ENCODE measurements at regions not wholly inside any gene's neighbourhood (a gene's known extent, or its start where the extent isn't known, plus 50 kb on each side); places are given as distances from the start of the nearest gene placed in this dataset.

GRCh38 chr2:31711737-31712136 is 131.0 kb upstream of the SRD5A2 start:
- H3K36me3 ChIP-seq (ENCODE audit: insufficient read depth, low read length), result no peaks in the 10 kb centered on the region
- H3K4me1 ChIP-seq (ENCODE audit: insufficient read depth, low read length), result no peaks in the 10 kb centered on the region
- CTCF ChIA-PET, result no interaction called here

GRCh38 chr2:31710121-31710520 is 129.4 kb upstream of the SRD5A2 start:
- Mint-ChIP-seq H3K27ac (no peak overlapping the region), H3K4me1 (ENCODE audit: low read depth) (no peaks in the 10 kb centered on the region), H3K9me3 (peaks cover 4% of the 10 kb centered on the region), H3K27me3 (peaks cover 8% of the 10 kb centered on the region), H3K4me3 (no peak overlapping the region), H3K36me3 (ENCODE audit: low read depth) (no peaks in the 10 kb centered on the region)
- Histone ChIP-seq H3K27ac (ENCODE audit: low read depth in 1 of 2, low read length in 2 of 2) (no peak overlapping the region), H3K36me3 (ENCODE audit: insufficient read depth, low read length) (no peaks in the 10 kb centered on the region), H3K4me1 (ENCODE audit: insufficient read depth, low read length) (no peaks in the 10 kb centered on the region), H3K4me3 (ENCODE audit: low read length) (no peak overlapping the region), H3K27me3 (ENCODE audit: control insufficient read depth in 1 of 2, insufficient read depth in 2 of 2, low read length in 2 of 2) (peaks cover 0 to 5% of the 10 kb centered on the region in 2 experiments), H3K9me3 (ENCODE audit: control insufficient read depth in 1 of 2, insufficient read depth in 1 of 2, low read length in 2 of 2) (peaks cover 0 to 13% of the 10 kb centered on the region in 2 experiments)
- intact Hi-C loops (cut with DNase I, micrococcal nuclease), result no loop called here
- TF ChIP-seq, protein P1, sequence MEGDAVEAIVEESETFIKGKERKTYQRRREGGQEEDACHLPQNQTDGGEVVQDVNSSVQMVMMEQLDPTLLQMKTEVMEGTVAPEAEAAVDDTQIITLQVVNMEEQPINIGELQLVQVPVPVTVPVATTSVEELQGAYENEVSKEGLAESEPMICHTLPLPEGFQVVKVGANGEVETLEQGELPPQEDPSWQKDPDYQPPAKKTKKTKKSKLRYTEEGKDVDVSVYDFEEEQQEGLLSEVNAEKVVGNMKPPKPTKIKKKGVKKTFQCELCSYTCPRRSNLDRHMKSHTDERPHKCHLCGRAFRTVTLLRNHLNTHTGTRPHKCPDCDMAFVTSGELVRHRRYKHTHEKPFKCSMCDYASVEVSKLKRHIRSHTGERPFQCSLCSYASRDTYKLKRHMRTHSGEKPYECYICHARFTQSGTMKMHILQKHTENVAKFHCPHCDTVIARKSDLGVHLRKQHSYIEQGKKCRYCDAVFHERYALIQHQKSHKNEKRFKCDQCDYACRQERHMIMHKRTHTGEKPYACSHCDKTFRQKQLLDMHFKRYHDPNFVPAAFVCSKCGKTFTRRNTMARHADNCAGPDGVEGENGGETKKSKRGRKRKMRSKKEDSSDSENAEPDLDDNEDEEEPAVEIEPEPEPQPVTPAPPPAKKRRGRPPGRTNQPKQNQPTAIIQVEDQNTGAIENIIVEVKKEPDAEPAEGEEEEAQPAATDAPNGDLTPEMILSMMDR (IDR thresholded peaks at IDR 0.05), result no peak
- DNase-seq, result no peak
- CTCF ChIA-PET, result no interaction called here
- ATAC-seq (ENCODE audit: poor library complexity), result no peak
- POLR2A ChIA-PET, result no interaction called here

More at GRCh38 chr2:31711737-31712136, 131.0 kb upstream of the SRD5A2 start:
- Mint-ChIP-seq H3K27me3 (peaks cover 3% of the 10 kb centered on the region), H3K27ac (no peak overlapping the region), H3K9me3 (peaks cover 5% of the 10 kb centered on the region), H3K4me1 (ENCODE audit: low read depth) (no peaks in the 10 kb centered on the region), H3K36me3 (ENCODE audit: low read depth) (no peaks in the 10 kb centered on the region), H3K4me3 (no peak overlapping the region)
- Histone ChIP-seq H3K9me3 (ENCODE audit: control insufficient read depth in 1 of 2, insufficient read depth in 1 of 2, low read length in 2 of 2) (peaks cover 0 to 13% of the 10 kb centered on the region in 2 experiments), H3K27ac (ENCODE audit: low read depth in 1 of 2, low read length in 2 of 2) (no peak overlapping the region), H3K27me3 (ENCODE audit: control insufficient read depth in 1 of 2, insufficient read depth in 2 of 2, low read length in 2 of 2) (peaks cover 0 to 2% of the 10 kb centered on the region in 2 experiments), H3K4me3 (ENCODE audit: low read length) (no peak overlapping the region)
- DNase-seq (no peak), ATAC-seq (ENCODE audit: poor library complexity) (no peak)
- TF ChIP-seq, protein P1 (IDR thresholded peaks at IDR 0.05), result no peak
- POLR2A ChIA-PET, result no interaction called here
- intact Hi-C loops (cut with DNase I, micrococcal nuclease), result no loop called here

- ChIA-PET POLR2A (no interaction called here), CTCF (no interaction called here)
- intact Hi-C loops (cut with DNase I, micrococcal nuclease), result no loop called here
- TF ChIP-seq, protein P1 (IDR thresholded peaks at IDR 0.05), result no peak
- ATAC-seq (ENCODE audit: poor library complexity), result no peak
- Mint-ChIP-seq H3K27ac (no peak overlapping the region), H3K4me3 (no peak overlapping the region), H3K27me3 (peaks cover 8% of the 10 kb centered on the region), H3K36me3 (ENCODE audit: low read depth) (no peaks in the 10 kb centered on the region), H3K9me3 (peaks cover 2% of the 10 kb centered on the region), H3K4me1 (ENCODE audit: low read depth) (no peaks in the 10 kb centered on the region)
- H3K27me3 ChIP-seq (ENCODE audit: control insufficient read depth in 1 of 2, insufficient read depth in 2 of 2, low read length in 2 of 2), result peaks cover 0 to 5% of the 10 kb centered on the region in 2 experiments
- no peak overlapping the region for H3K4me3 ChIP-seq (ENCODE audit: low read length)
- H3K9me3 ChIP-seq (ENCODE audit: control insufficient read depth in 1 of 2, insufficient read depth in 1 of 2, low read length in 2 of 2), result peaks cover 0 to 13% of the 10 kb centered on the region in 2 experiments
- no peak overlapping the region for H3K27ac ChIP-seq (ENCODE audit: low read depth in 1 of 2, low read length in 2 of 2)
- no peaks in the 10 kb centered on the region for H3K4me1 ChIP-seq (ENCODE audit: insufficient read depth, low read length)
- H3K36me3 ChIP-seq (ENCODE audit: insufficient read depth, low read length), result no peaks in the 10 kb centered on the region
- DNase-seq, result no peak
Measured at GRCh38 chr2:31707992-31708391, 127.3 kb upstream of the SRD5A2 start.

All from CD4-positive, alpha-beta T cell (primary cell).